Left ventricle myocardium inferior (tissue), 1 donor: ENCODE measurements at regions not wholly inside any gene's neighbourhood (a gene's known extent, or its start where the extent isn't known, plus 50 kb on each side); places are given as distances from the start of the nearest gene placed in this dataset.

Experiments
- DNase-seq: peaks from one replicate; pipeline ENCODE4 v3.0.0-alpha.2; 2020
- H3K27ac ChIP-seq: fragments of 200-600 bp; replicated peaks from 2 replicates; pipeline ENCODE4 v1.8.0; 2021
- H3K27me3 ChIP-seq: fragments of 200-600 bp; 2 replicates; pipeline ENCODE4 v1.8.0; 2021; ENCODE audit warnings: low read depth
- H3K36me3 ChIP-seq: fragments of 200-600 bp; 2 replicates; pipeline ENCODE4 v1.8.0; 2021
- H3K4me1 ChIP-seq: fragments of 200-600 bp; 2 replicates; pipeline ENCODE4 v1.8.0; 2021
- H3K4me3 ChIP-seq: fragments of 200-600 bp; 2 replicates; pipeline ENCODE4 v1.8.0; 2021; ENCODE audit warnings: mild to moderate bottlenecking, moderate library complexity
- H3K9me3 ChIP-seq: fragments of 200-600 bp; replicated peaks from 2 replicates; pipeline ENCODE4 v1.8.0; 2021
- CTCF ChIP-seq: fragments of 200-600 bp; IDR thresholded peaks from 2 replicates; pipeline ENCODE4 v1.8.0; 2021; ENCODE audit warnings: antibody characterized with exemption, mild to moderate bottlenecking, borderline replicate concordance
- intact Hi-C: fragments of 100-400 bp; cut with micrococcal nuclease; formaldehyde crosslinking; loops from one replicate; pipeline ENCODE4 v1.11.0; 2022
- donor health status: DM: no; HTN: yes; CAD: no; lungs with severe emphysema.

DNA sequence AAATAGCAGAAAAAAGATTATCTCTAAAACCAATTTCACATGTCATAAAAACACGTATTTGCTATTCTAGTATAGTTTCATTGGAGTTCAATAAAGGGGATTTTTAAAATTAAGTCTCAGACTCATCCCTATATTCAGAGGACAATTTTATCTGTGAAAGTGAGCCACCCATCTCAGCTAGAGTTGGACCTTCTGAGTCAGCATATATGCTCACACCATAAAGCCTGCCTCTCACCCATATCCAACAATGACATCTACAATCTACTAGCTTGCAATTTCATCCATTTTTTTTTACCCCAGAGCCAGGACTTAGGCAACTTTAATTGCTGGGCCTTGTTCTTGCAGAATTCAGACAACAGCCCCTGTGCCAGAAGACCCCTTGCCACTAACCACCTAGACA, 165.3 kb upstream of the DYNLRB2 start:
- no peak overlapping the region for H3K4me3 ChIP-seq
- TF ChIP-seq CTCF: no peak
- H3K36me3 ChIP-seq: no peaks in the 10 kb centered on the region
- no peak for DNase-seq
- peaks cover 7% of the 10 kb centered on the region for H3K9me3 ChIP-seq
- H3K4me1 ChIP-seq: no peaks in the 10 kb centered on the region
- no peak overlapping the region for H3K27ac ChIP-seq
- intact Hi-C loops: no loop called here
- H3K27me3 ChIP-seq: peaks cover 29% of the 10 kb centered on the region

DNA sequence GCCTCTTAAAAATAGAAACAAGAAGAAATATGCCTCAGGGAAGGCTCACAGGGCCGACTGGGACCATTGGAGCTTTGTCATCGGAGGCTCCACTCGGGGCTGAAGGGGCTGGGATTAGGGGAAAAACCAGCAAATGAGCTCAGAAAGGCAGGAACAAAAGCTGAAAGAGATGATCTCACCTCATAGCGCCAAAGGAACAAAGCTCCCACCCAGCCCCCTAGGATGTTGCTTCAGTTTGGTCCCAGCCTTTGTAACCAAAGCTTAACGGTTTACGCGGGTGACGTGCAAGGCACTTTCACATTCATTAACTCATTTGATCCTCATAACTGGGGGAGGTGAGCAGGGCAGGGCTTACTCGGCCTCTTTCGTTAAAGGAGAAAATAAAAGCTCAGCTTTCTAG, 168.5 kb upstream of the DYNLRB2 start:
- Histone ChIP-seq H3K36me3 (no peaks in the 10 kb centered on the region), H3K9me3 (peaks cover 7% of the 10 kb centered on the region), H3K27me3 (peaks cover 11% of the 10 kb centered on the region), H3K4me1 (no peaks in the 10 kb centered on the region), H3K27ac (no peak overlapping the region), H3K4me3 (no peak overlapping the region)
- intact Hi-C loops: no loop called here
- no peak for DNase-seq
- no peak for TF ChIP-seq CTCF

DNA sequence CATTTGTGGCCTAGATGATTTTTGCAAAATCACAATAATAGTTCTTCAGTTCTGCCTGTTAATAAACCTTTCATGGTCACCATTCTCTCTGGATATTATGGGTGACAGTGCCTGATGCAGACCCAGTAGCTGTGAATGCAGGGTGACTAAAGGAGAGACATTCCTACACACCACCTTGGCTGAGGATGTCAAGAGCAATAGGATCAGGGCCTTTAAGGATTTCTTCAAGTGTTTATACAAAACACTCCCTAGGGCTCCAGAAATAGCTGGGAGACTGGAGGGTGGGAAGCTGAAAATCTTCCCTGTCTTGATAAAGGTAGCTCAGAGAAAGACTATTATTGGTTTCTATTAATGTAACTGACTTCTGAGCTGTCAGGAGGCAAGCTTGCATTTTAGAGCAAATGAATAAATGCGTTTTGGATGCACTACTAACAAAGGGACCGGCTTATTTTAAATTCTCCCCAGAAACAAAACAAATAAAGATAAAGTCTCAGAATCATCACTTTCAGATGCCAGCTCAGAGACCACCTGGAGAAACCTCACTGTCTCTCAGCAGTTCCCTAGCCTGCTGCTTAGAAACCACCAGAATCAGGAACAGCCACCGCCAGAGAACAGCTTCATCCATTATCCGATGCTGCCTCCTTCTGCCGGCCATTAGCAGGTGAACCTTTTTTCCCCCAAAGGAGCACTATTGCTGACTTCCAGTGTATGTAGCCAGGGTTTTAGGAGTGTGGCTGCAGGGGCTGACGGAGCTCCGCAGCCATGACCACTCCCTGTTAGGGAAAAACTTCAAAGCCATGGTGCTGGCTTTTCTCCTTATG, 171.4 kb upstream of the DYNLRB2 start:
- Histone ChIP-seq H3K9me3 (peaks cover 7% of the 10 kb centered on the region), H3K4me1 (no peaks in the 10 kb centered on the region), H3K4me3 (no peak overlapping the region), H3K27me3 (peaks cover 6% of the 10 kb centered on the region), H3K36me3 (no peaks in the 10 kb centered on the region), H3K27ac (no peak overlapping the region)
- no peak for DNase-seq
- intact Hi-C loops: no loop called here
- TF ChIP-seq CTCF: peak; percentile 60

DNA sequence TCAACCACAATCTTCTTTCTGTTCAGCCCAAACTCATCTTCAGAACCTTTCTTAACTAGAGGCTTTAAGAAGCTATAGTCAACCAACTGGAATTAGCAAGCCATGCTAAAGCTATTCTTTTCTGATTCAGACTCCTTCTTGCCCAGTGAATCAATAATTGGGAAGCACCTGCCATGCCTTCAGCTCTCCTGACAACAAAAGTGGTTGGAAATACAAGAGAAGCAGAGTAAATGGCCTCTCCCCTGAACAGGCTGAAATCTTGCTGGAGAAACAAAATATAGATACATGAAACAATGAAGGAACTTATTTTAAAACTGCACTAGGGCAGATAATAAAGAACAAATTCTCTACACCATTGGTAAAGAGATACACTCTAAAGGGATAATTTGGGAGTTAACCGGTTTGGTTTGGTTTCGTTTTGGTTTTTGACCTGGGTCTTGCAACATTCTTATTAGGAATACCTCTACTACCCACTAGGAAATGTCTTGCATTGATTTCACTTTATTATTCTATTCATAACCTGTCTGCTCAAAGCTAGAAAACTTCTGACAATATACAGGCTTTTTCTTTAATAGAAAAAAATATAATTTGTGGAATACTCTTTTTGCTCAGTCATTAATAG, 173.6 kb upstream of the DYNLRB2 start:
- intact Hi-C loops: no loop called here
- Histone ChIP-seq H3K27ac (no peak overlapping the region), H3K27me3 (peaks cover 7% of the 10 kb centered on the region), H3K4me3 (no peak overlapping the region), H3K9me3 (no peaks in the 10 kb centered on the region), H3K4me1 (no peaks in the 10 kb centered on the region), H3K36me3 (no peaks in the 10 kb centered on the region)
- no peak for DNase-seq
- no peak for TF ChIP-seq CTCF

DNA sequence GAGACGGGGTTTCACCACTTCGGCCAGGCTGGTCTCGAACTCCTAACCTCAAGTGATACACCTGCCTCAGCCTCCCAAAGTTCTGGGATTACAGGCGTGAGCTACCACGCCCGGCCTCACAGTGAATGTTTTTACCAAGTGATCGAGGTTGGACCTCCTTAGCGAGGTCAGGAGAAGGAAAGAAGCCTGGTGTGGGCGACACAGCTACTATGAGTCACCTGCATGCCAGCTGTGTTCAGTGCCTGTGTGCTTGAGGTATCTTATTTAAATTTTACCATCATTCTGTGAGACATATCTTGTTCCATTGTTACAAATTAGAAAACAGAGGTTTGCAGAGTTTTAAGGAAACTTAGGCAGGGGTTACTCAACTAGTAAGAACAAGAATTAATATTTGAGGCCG, 174.8 kb upstream of the DYNLRB2 start:
- intact Hi-C loops: no loop called here
- no peak overlapping the region for H3K4me3 ChIP-seq
- TF ChIP-seq CTCF: no peak
- no peak overlapping the region for H3K27ac ChIP-seq
- H3K4me1 ChIP-seq: no peaks in the 10 kb centered on the region
- DNase-seq: no peak
- H3K9me3 ChIP-seq: no peaks in the 10 kb centered on the region
- no peaks in the 10 kb centered on the region for H3K36me3 ChIP-seq
- H3K27me3 ChIP-seq: peaks cover 12% of the 10 kb centered on the region
